ENCODE measurements at regions not wholly inside any gene's neighbourhood (a gene's known extent, or its start where the extent isn't known, plus 50 kb on each side); places are given as distances from the start of the nearest gene placed in this dataset.

GRCh38 chr4:106695501-106696262, 327.1 kb upstream of the GIMD1 start:
- Histone ChIP-seq H3K27me3 (ENCODE audit: control insufficient read depth in 2 of 2, insufficient read depth in 2 of 2, low read length in 2 of 2) (no peaks in the 10 kb centered on the region), H3K27ac (ENCODE audit: low read depth in 1 of 2, low read length in 2 of 2) (no peak overlapping the region), H3K4me1 (ENCODE audit: control insufficient read depth in 1 of 2, insufficient read depth in 2 of 2, low read length in 2 of 2) (peaks cover 27 to 29% of the 10 kb centered on the region in 2 donors), H3K36me3 (replicated peaks in 1 of 2; ENCODE audit: control insufficient read depth in 1 of 2, insufficient read depth in 2 of 2, low read length in 2 of 2) (no peaks in the 10 kb centered on the region), H3K4me3 (replicated peaks in 1 of 3; ENCODE audit: low read depth in 2 of 3, low read length in 3 of 3) (no peak overlapping the region), H2AFZ (ENCODE audit: insufficient read depth, low read depth, low read length, poor library complexity, severe bottlenecking) (no peak overlapping the region), H3K9ac (ENCODE audit: insufficient read depth, low read length, poor library complexity, severe bottlenecking) (no peak overlapping the region), H4K20me1 (ENCODE audit: insufficient read depth, low read length) (no peaks in the 10 kb centered on the region), H3K4me2 (replicated peaks; ENCODE audit: extremely low read depth, low read length, poor library complexity, severe bottlenecking) (no peak overlapping the region), H3K79me2 (ENCODE audit: insufficient read depth, low read length) (no peaks in the 10 kb centered on the region), H3K9me3 (replicated peaks in 1 of 2; ENCODE audit: control insufficient read depth in 1 of 2, insufficient read depth in 1 of 2, low read length in 2 of 2) (peaks cover 0 to 6% of the 10 kb centered on the region in 2 donors)
- H3K27me3 Mint-ChIP-seq (ENCODE audit: low read depth in 3 of 3): peaks cover 1 to 5% (median 2%) of the 10 kb centered on the region in 3 donors
- DNase-seq: peak; percentile 13 to 44 (median 23)
- TF ChIP-seq, protein P1, sequence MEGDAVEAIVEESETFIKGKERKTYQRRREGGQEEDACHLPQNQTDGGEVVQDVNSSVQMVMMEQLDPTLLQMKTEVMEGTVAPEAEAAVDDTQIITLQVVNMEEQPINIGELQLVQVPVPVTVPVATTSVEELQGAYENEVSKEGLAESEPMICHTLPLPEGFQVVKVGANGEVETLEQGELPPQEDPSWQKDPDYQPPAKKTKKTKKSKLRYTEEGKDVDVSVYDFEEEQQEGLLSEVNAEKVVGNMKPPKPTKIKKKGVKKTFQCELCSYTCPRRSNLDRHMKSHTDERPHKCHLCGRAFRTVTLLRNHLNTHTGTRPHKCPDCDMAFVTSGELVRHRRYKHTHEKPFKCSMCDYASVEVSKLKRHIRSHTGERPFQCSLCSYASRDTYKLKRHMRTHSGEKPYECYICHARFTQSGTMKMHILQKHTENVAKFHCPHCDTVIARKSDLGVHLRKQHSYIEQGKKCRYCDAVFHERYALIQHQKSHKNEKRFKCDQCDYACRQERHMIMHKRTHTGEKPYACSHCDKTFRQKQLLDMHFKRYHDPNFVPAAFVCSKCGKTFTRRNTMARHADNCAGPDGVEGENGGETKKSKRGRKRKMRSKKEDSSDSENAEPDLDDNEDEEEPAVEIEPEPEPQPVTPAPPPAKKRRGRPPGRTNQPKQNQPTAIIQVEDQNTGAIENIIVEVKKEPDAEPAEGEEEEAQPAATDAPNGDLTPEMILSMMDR (IDR thresholded peaks at IDR 0.05): no peak
- 100% methylated on average over 1 of the region's 4 CpGs for WGBS (ENCODE audit: insufficient coverage)
- intact Hi-C loops (cut with micrococcal nuclease): no loop called here
- H3K36me3 Mint-ChIP-seq: peaks cover 0 to 4% of the 10 kb centered on the region in 2 donors
- H3K4me3 Mint-ChIP-seq: no peak overlapping the region
- H3K4me1 Mint-ChIP-seq: peaks cover 18% of the 10 kb centered on the region
- H3K9me3 Mint-ChIP-seq: peaks cover 7 to 17% (median 12%) of the 10 kb centered on the region in 7 donors
- peak overlapping the region in 1 of 7 donors; percentile 14 for H3K27ac Mint-ChIP-seq

- H3K4me1 Mint-ChIP-seq: peaks cover 24% of the 10 kb centered on the region
- no peak overlapping the region for H3K4me2 ChIP-seq (replicated peaks; ENCODE audit: extremely low read depth, low read length, poor library complexity, severe bottlenecking)
- no peaks in the 10 kb centered on the region for H3K36me3 ChIP-seq (replicated peaks in 1 of 2; ENCODE audit: control insufficient read depth in 1 of 2, insufficient read depth in 2 of 2, low read length in 2 of 2)
- DNase-seq: peak; percentile 29 to 67 (median 61)
- H3K79me2 ChIP-seq (ENCODE audit: insufficient read depth, low read length): no peaks in the 10 kb centered on the region
- peaks cover 0 to 6% of the 10 kb centered on the region in 2 donors for H3K9me3 ChIP-seq (replicated peaks in 1 of 2; ENCODE audit: control insufficient read depth in 1 of 2, insufficient read depth in 1 of 2, low read length in 2 of 2)
- no peak overlapping the region for H3K27ac ChIP-seq (ENCODE audit: low read depth in 1 of 2, low read length in 2 of 2)
- no peak overlapping the region for H3K4me3 Mint-ChIP-seq
- no CpG with 5 or more reads among the region's 2 CpGs for WGBS (ENCODE audit: insufficient coverage)
- TF ChIP-seq, protein P1 (IDR thresholded peaks at IDR 0.05): no peak
- H3K4me3 ChIP-seq (replicated peaks in 1 of 3; ENCODE audit: low read depth in 2 of 3, low read length in 3 of 3): no peak overlapping the region
- peaks cover 34 to 35% of the 10 kb centered on the region in 2 donors for H3K4me1 ChIP-seq (ENCODE audit: control insufficient read depth in 1 of 2, insufficient read depth in 2 of 2, low read length in 2 of 2)
- peaks cover 1 to 2% (median 2%) of the 10 kb centered on the region in 3 donors for H3K27me3 Mint-ChIP-seq (ENCODE audit: low read depth in 3 of 3)
- H2AFZ ChIP-seq (ENCODE audit: insufficient read depth, low read depth, low read length, poor library complexity, severe bottlenecking): no peak overlapping the region
- peak overlapping the region in 6 of 7 donors; percentile 5 to 86 (median 54) for H3K27ac Mint-ChIP-seq
- intact Hi-C loops (cut with micrococcal nuclease): no loop called here
- no peak overlapping the region for H3K9ac ChIP-seq (ENCODE audit: insufficient read depth, low read length, poor library complexity, severe bottlenecking)
- no peaks in the 10 kb centered on the region for H4K20me1 ChIP-seq (ENCODE audit: insufficient read depth, low read length)
- peaks cover 7 to 17% (median 12%) of the 10 kb centered on the region in 7 donors for H3K9me3 Mint-ChIP-seq
- no peaks in the 10 kb centered on the region for H3K27me3 ChIP-seq (ENCODE audit: control insufficient read depth in 2 of 2, insufficient read depth in 2 of 2, low read length in 2 of 2)
- peaks cover 0 to 4% of the 10 kb centered on the region in 2 donors for H3K36me3 Mint-ChIP-seq
These were observed 325.7 kb upstream of the GIMD1 start for GRCh38 chr4:106694232-106694631.
